Cardiac fibroblast (primary cell): ENCODE measurements at regions not wholly inside any gene's neighbourhood (a gene's known extent, or its start where the extent isn't known, plus 50 kb on each side); places are given as distances from the start of the nearest gene placed in this dataset.
A peak's percentile ranks its signal among the peaks of the same experiment; 100 is the strongest.

ENCODE experiments used
- DNase-seq, 2 donors: peaks; one replicate each; pipeline versions ENCODE4 v3.0.0 to v3.0.0-alpha.2; 2010; ENCODE audit warnings: low read depth in 2 of 2
- H3K4me3 ChIP-seq, 2 donors: replicated peaks in 1 of 2; 1 replicate in 1 of 2; 2 replicates in 1 of 2; pipeline ENCODE4 v1.5.1; 2011; ENCODE audit warnings: low read depth in 2 of 2, low read length in 2 of 2, mild to moderate bottlenecking in 2 of 2, moderate library complexity in 1 of 2
- TF ChIP-seq, protein P1 (sequence below): IDR thresholded peaks from one replicate; pipeline ENCODE4 v1.5.1; 2011; ENCODE audit warnings: low read depth, mild to moderate bottlenecking, low read length, inconsistent platforms

DNA sequence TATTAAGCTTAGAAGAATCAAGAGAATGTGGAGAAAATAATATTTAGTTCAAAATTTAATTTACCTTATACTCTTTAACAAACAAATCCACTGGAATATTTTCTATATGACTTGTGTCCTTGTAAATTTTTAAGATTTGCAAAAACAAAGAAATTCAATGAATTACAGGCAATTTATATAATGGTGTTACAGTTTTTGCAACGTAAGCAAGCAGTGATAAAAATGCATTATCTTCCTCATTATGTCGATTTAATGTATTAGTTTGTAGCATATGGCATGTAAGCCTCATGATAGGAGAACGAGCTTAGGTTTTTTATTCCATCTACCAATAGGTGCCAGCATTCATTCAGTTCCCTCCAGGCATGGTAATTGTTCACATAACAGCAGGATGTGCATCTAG is 100.0 kb upstream of the PCDH9 start:
- TF ChIP-seq, protein P1, sequence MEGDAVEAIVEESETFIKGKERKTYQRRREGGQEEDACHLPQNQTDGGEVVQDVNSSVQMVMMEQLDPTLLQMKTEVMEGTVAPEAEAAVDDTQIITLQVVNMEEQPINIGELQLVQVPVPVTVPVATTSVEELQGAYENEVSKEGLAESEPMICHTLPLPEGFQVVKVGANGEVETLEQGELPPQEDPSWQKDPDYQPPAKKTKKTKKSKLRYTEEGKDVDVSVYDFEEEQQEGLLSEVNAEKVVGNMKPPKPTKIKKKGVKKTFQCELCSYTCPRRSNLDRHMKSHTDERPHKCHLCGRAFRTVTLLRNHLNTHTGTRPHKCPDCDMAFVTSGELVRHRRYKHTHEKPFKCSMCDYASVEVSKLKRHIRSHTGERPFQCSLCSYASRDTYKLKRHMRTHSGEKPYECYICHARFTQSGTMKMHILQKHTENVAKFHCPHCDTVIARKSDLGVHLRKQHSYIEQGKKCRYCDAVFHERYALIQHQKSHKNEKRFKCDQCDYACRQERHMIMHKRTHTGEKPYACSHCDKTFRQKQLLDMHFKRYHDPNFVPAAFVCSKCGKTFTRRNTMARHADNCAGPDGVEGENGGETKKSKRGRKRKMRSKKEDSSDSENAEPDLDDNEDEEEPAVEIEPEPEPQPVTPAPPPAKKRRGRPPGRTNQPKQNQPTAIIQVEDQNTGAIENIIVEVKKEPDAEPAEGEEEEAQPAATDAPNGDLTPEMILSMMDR, result no peak
- DNase-seq, result no peak
- H3K4me3 ChIP-seq, result no peak overlapping the region

DNA sequence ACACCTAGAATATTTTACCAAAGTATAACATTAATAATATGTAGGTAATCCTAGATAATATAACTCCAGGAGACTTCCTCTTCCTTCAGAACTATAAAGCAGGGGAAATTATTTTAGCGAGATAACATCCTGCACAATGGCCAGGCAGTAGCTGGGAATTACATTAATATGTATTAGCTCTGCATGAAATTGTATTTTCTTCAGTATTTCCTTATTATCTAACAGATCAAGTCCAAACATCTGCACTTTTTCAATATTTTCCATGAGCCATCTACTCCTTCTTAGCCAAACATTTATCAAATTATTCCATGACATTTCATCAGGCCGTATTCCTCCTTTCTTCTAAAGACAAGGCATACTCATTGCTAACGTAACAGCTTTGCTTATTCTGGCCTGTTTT is 98.8 kb upstream of the PCDH9 start:
- no peak for DNase-seq
- TF ChIP-seq, protein P1, result no peak
- no peak overlapping the region for H3K4me3 ChIP-seq

DNA sequence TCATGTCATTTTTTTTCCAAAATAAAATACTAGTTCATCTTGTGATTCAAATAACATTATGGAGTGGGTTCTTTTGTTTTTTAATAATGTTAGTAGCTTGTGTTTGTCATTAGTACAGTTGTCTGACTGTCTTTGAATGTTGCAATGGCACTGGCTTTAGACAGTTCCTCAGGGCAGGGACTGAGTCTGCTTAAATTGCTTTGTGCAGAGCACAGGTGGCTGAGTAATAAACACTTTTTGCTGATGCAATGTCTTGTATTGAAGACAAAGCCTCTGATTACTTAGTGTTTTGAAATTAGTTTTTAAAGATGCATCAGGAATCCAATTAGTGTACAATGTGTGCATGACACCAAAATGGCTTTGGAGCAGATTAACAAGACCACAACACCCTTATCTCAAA is 88.7 kb upstream of the PCDH9 start:
- TF ChIP-seq, protein P1, result no peak
- no peak for DNase-seq
- no peak overlapping the region for H3K4me3 ChIP-seq

DNA sequence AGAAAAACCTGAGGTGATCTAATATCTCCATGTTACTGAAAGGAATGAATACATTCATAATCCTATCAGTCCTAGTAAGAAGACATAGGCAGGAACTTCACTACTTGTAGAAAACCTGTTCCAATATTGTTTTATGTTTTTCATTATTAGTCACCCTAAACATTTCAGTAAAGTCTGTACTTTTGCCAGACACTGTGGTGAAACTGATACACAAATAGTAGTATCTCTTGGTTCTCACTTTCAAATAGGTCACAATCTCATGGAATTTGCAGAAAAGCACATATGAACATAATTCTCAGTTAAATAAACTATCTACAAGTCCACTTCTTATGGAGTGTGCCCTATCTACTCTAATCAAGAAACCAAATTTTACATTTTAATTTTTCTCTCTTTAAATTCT is 88.3 kb upstream of the PCDH9 start:
- peak in 1 of 2 donors; percentile 36 for DNase-seq
- TF ChIP-seq, protein P1, result no peak
- H3K4me3 ChIP-seq, result no peak overlapping the region

DNA sequence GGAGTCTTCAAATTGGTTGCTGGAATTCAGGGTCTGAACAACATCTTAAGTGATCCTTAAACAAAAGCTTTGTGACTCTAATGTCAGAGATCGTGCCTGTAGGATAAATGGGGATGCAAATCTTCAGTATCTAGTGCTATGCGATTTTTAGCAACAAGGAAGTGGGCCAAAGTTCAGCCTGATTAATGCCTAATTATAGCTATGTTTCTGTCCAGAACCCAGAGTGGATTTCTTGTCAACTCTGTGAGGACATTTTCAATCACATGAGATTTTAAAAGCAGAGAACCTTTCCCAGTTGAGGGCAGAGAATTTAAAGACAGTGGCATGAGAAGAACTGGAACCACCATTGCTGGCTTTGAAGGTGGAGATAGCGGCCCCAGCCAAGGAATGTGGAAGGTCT is 84.3 kb upstream of the PCDH9 start:
- no peak for DNase-seq
- TF ChIP-seq, protein P1, result no peak
- no peak overlapping the region for H3K4me3 ChIP-seq

DNA sequence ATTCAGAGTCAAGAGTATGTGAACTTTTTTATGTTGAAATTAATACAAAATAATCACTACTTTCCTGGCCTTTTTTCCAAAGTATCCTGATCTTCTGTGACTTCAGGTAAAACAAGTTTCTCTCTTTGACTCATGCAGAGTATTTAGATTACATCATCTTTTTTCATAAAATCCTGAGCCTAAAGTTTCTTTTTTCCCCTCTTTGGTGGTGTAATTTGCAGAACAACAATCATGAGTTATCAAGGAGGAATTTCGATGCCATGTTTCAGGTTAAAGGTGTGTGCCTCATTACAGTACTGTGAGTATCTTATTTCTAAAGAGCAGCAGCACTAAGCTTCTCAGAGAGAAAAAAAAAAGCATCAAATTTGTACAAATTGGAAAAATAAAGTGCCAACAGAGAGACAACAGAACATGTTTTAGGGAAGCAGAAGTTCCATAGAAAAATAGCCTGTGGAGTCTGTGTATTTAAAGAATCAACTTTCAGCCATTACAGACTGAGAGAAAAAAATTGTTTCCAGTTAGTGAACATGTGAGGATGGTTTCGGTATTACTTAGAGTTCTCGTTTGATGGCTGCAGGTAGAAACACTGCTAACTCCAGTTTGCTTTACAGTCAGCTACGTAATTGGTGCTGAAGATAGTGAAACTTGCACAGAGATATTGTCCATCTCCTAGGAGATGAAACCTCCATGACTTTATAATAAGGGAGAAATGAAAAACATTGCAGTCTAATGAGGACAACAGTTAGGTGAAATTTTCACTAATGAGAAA is 78.1 kb upstream of the PCDH9 start:
- TF ChIP-seq, protein P1, result no peak
- H3K4me3 ChIP-seq, result no peak overlapping the region
- peak in 1 of 2 donors; percentile 13 for DNase-seq

DNA sequence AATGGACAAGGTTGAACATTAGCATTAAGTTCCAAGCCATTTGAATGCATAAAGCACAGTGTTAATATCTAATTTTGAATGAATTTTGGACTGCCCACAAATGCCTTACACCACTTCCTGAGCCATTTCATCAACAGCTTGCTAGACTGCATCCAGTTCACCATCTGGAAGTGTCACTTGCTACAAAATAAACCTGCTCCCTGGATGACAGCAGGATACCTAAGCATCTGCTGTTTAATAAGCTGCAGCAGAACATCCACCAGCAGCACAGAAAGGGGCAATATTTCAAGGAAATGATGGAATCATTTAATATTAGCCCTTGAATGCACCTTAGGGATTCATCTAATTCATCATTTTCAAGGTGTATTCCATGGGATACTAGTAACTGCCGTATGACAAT is 76.6 kb upstream of the PCDH9 start:
- no peak for DNase-seq
- TF ChIP-seq, protein P1, result no peak
- no peak overlapping the region for H3K4me3 ChIP-seq
